ENCODE measurements at regions not wholly inside any gene's neighbourhood (a gene's known extent, or its start where the extent isn't known, plus 50 kb on each side); places are given as distances from the start of the nearest gene placed in this dataset.
"Not testable (repeated sequence)": the region's sequence is repeated elsewhere in the genome, so short reads cannot be mapped to it uniquely, and the experiment has no call there.

GRCh38 chr5:101009758-101010519 is 106.9 kb upstream of the ST8SIA4 start:
- no peaks in the 10 kb centered on the region for H4K20me1 ChIP-seq (ENCODE audit: insufficient read depth, low read length)
- H3K27ac ChIP-seq (ENCODE audit: low read length) = peak overlapping the region; percentile 17; the same call in 1 of the 2 replicates

GRCh38 chr5:100992354-100992753 is 89.3 kb upstream of the ST8SIA4 start:
- no peaks in the 10 kb centered on the region for H3K36me3 ChIP-seq (replicated peaks; ENCODE audit: insufficient read depth, low read length)
- H3K4me3 ChIP-seq (ENCODE audit: low read length) = no peak overlapping the region
- H3K4me2 ChIP-seq (ENCODE audit: low read depth, low read length) = no peak overlapping the region
- H3K79me2 ChIP-seq (ENCODE audit: low read length) = no peaks in the 10 kb centered on the region
- DNase-seq = no peak
- H4K20me1 ChIP-seq (ENCODE audit: insufficient read depth, low read length) = no peaks in the 10 kb centered on the region
- TF ChIP-seq CTCF (IDR thresholded peaks at IDR 0.05; ENCODE audit: low read length) (no peak), EZH2phosphoT487 (IDR thresholded peaks at IDR 0.05; ENCODE audit: low read length) (no peak), EZH2 (optimal IDR thresholded peaks at IDR 0.05; ENCODE audit: low read depth, low read length) (no peak)
- no peak overlapping the region for H3K9ac ChIP-seq (ENCODE audit: low read length)
- H3K9me2 ChIP-seq (replicated peaks; ENCODE audit: insufficient read depth, low read length) = no peaks in the 10 kb centered on the region
- no peaks in the 10 kb centered on the region for H3K4me1 ChIP-seq (ENCODE audit: low read length)
- no peak overlapping the region for H3K27ac ChIP-seq (ENCODE audit: low read length)
- no peak overlapping the region for H2AFZ ChIP-seq (ENCODE audit: low read length)
- H3F3A ChIP-seq (ENCODE audit: insufficient read depth, low read length) = no peaks in the 10 kb centered on the region
- no peaks in the 10 kb centered on the region for H3K27me3 ChIP-seq (replicated peaks; ENCODE audit: insufficient read depth, low read length)
- no peaks in the 10 kb centered on the region for H3K9me3 ChIP-seq (replicated peaks; ENCODE audit: insufficient read depth, low read length)

More at GRCh38 chr5:101009758-101010519, 106.9 kb upstream of the ST8SIA4 start:
- H3K27me3 ChIP-seq (replicated peaks; ENCODE audit: insufficient read depth, low read length) = no peaks in the 10 kb centered on the region
- H3K36me3 ChIP-seq (replicated peaks; ENCODE audit: insufficient read depth, low read length) = no peaks in the 10 kb centered on the region
- H3K9ac ChIP-seq (ENCODE audit: low read length) = no peak overlapping the region
- H3K4me3 ChIP-seq (ENCODE audit: low read length) = no peak overlapping the region
- DNase-seq = peak; percentile 68
- H3K79me2 ChIP-seq (ENCODE audit: low read length) = no peaks in the 10 kb centered on the region
- no peaks in the 10 kb centered on the region for H3K9me2 ChIP-seq (replicated peaks; ENCODE audit: insufficient read depth, low read length)
- no peaks in the 10 kb centered on the region for H3K9me3 ChIP-seq (replicated peaks; ENCODE audit: insufficient read depth, low read length)
- H3K4me1 ChIP-seq (ENCODE audit: low read length) = peaks cover 10% of the 10 kb centered on the region
- TF ChIP-seq EZH2phosphoT487 (IDR thresholded peaks at IDR 0.05; ENCODE audit: low read length) (no peak), EZH2 (optimal IDR thresholded peaks at IDR 0.05; ENCODE audit: low read depth, low read length) (no peak), CTCF (IDR thresholded peaks at IDR 0.05; ENCODE audit: low read length) (no peak)
- H2AFZ ChIP-seq (ENCODE audit: low read length) = no peak overlapping the region
- peaks cover 4% of the 10 kb centered on the region; the same call in 1 of the 2 replicates for H3F3A ChIP-seq (ENCODE audit: insufficient read depth, low read length)
- H3K4me2 ChIP-seq (ENCODE audit: low read depth, low read length) = peak overlapping the region; percentile 31

GRCh38 chr5:100983601-100984000 is 80.5 kb upstream of the ST8SIA4 start:
- H3K4me1 ChIP-seq (ENCODE audit: low read length); H3K9me2 ChIP-seq (replicated peaks; ENCODE audit: insufficient read depth, low read length); H3K27ac ChIP-seq (ENCODE audit: low read length); H4K20me1 ChIP-seq (ENCODE audit: insufficient read depth, low read length); H3K9ac ChIP-seq (ENCODE audit: low read length); H3K4me2 ChIP-seq (ENCODE audit: low read depth, low read length); H3K27me3 ChIP-seq (replicated peaks; ENCODE audit: insufficient read depth, low read length); H2AFZ ChIP-seq (ENCODE audit: low read length); H3K9me3 ChIP-seq (replicated peaks; ENCODE audit: insufficient read depth, low read length); H3K4me3 ChIP-seq (ENCODE audit: low read length); DNase-seq; H3K36me3 ChIP-seq (replicated peaks; ENCODE audit: insufficient read depth, low read length); H3K79me2 ChIP-seq (ENCODE audit: low read length); H3F3A ChIP-seq (ENCODE audit: insufficient read depth, low read length): not testable (repeated sequence)

GRCh38 chr5:100974082-100974481 is 71.0 kb upstream of the ST8SIA4 start:
- no peak overlapping the region for H3K4me2 ChIP-seq (ENCODE audit: low read depth, low read length)
- no peak overlapping the region for H3K4me3 ChIP-seq (ENCODE audit: low read length)
- no peak overlapping the region for H3K27ac ChIP-seq (ENCODE audit: low read length)
- H3F3A ChIP-seq (ENCODE audit: insufficient read depth, low read length) = no peaks in the 10 kb centered on the region
- no peak overlapping the region for H3K9ac ChIP-seq (ENCODE audit: low read length)
- no peaks in the 10 kb centered on the region for H3K79me2 ChIP-seq (ENCODE audit: low read length)
- TF ChIP-seq EZH2phosphoT487 (IDR thresholded peaks at IDR 0.05; ENCODE audit: low read length) (no peak), EZH2 (optimal IDR thresholded peaks at IDR 0.05; ENCODE audit: low read depth, low read length) (no peak), CTCF (IDR thresholded peaks at IDR 0.05; ENCODE audit: low read length) (no peak)
- no peaks in the 10 kb centered on the region for H3K36me3 ChIP-seq (replicated peaks; ENCODE audit: insufficient read depth, low read length)
- H3K4me1 ChIP-seq (ENCODE audit: low read length) = no peaks in the 10 kb centered on the region
- H3K27me3 ChIP-seq (replicated peaks; ENCODE audit: insufficient read depth, low read length) = no peaks in the 10 kb centered on the region
- H4K20me1 ChIP-seq (ENCODE audit: insufficient read depth, low read length) = no peaks in the 10 kb centered on the region
- DNase-seq = no peak
- H2AFZ ChIP-seq (ENCODE audit: low read length) = no peak overlapping the region
- no peaks in the 10 kb centered on the region for H3K9me3 ChIP-seq (replicated peaks; ENCODE audit: insufficient read depth, low read length)
- H3K9me2 ChIP-seq (replicated peaks; ENCODE audit: insufficient read depth, low read length) = no peaks in the 10 kb centered on the region
